ENCODE measurements at regions not wholly inside any gene's neighbourhood (a gene's known extent, or its start where the extent isn't known, plus 50 kb on each side); places are given as distances from the start of the nearest gene placed in this dataset.

GRCh38 chr13:36750046-36750445, 69.0 kb upstream of the RFXAP start:
- DNase-seq: no peak

DNA sequence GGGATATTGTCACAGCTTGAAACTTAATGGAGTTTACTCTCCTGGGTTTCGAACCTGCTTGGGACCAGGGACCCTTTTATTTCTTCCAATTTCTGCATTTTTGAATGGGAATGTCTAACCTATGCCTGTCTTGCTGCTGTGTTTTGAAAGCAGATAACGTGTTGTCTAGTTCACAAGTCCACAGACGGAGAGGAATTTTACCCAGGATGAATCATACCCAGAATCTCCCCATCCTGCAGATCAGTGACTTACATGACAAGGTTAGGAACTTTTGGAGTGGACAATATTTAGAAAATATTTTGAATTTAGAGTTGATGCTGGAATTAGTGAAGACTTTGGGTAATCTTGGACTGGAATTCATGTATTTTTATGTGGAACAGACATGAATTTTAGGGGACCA, 68.6 kb upstream of the RFXAP start:
- DNase-seq: no peak

DNA sequence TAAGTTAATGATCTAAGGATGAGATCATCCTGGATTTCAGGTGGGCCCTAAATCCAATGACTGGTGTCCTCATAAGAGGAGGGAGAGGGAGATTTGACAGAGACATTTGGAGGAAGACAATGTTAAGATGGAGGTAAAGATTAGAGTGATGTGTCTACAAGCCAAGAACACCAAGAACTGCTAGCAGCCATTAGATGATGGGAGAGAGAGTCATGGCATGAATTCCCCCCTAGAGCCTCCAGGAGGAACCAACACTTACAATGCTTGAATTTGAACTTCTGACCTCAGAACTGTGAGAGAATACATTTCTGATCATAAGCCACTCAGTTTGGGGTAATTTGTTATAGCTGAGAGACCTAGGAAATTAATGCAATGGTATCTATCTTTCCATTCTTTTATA, 68.1 kb upstream of the RFXAP start:
- no peak for DNase-seq

DNA sequence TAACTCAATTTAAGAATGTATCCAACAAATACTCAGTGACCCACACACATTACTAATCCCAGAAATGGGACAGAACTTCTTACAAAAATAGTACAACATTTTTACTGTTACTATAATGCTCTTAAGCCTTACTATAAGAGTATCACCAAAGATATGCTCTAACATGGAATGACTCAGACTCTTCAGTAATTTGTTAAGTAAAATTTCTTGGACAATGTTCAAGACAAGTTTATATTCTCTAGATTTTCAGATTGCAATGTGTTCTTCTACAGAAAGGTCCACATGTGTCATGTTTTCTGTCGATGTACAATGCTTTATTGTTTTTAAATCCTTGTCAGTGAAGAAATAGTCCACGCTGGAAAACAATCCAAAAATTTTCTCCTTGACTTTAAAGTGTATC, 66.3 kb upstream of the RFXAP start:
- no peak for DNase-seq

GRCh38 chr13:36753176-36753575, 65.8 kb upstream of the RFXAP start:
- DNase-seq: no peak

DNA sequence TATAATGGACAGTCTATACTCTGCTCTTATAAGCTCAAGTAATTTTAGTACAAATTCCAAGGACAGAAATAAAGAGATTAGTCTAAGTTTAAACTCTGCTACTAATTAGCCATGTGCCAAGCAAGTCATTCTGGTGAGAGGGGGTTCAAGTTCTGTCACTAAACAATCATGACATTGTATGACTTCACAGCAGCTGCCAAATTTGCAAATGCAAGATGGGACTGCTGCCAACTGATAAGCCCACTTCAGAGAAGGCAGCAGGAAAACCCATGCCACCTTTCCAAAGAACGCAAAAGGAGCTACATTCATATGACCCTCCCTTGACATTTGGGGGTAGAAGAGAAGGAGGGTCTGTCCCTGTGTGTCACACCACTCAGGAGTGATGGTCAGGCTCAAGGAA, 60.7 kb upstream of the RFXAP start:
- DNase-seq: peak; percentile 66

DNA sequence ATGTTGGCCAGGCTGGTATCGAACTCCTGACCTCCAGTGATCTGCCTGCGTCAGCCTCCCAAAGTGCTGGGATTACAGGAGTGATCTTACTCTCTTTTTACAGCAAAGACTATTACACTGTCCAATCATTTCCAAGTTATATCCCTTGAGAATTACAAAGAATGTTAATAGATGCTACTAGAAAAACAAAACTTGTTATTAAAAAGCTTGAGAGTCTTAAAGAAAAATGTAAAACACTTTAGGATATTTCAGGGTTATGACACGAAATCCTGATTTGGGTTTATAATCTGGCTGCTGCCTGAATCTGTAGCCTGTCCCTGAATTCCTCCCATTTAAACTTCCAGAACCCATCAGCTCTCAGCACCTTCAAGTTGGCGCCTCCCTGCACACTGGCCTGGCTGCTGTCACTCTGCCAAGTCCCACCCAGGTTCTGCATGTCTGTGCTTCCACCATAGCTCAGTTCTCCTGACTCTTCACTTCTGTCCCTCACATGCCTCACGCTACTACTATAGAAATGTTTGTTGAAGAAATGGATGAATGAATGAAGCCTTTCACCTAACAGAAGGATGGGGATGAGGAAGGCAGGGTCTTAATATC, 55.8 kb upstream of the RFXAP start:
- no peak for DNase-seq

GRCh38 chr13:36764536-36764935, 54.5 kb upstream of the RFXAP start:
- DNase-seq: no peak

DNA sequence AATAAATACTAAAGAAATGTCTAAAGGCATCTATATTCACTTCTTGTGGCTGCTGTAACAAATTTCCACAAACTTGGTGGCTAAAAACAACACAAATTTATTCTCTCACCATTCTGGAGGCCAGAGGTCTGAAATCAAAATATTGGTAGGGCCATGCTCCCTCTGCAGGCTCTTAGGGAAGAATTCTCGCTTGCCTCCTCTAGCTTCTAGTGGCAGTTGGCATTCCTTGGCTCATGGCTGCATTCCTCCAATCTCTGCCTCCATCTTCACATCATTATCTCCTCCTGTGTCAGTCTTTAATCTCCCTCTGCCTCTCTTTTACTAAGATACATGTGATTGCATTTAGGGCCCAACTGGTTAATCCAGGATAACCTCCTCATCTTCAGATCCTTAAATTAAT, 54.1 kb upstream of the RFXAP start:
- DNase-seq: no peak

DNA sequence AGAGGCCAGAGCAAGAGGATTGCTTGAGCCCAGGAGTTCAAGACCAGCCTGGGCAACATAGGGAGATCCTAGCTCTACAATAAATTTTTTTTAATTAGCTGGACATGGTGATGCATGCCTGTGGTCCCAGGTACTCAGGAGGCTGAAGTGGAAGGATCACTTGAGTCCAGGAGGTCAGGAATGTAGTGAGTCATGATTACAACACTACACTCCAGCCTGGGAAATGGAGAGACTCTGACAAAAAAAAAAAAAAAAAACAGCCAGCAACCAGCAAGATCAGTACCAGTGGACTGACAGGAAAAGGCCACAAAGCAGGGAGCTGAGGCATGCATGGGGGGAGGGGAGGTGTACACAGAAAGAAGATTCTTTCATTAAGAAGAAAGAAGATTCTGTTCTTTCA, 52.7 kb upstream of the RFXAP start:
- no peak for DNase-seq

DNA sequence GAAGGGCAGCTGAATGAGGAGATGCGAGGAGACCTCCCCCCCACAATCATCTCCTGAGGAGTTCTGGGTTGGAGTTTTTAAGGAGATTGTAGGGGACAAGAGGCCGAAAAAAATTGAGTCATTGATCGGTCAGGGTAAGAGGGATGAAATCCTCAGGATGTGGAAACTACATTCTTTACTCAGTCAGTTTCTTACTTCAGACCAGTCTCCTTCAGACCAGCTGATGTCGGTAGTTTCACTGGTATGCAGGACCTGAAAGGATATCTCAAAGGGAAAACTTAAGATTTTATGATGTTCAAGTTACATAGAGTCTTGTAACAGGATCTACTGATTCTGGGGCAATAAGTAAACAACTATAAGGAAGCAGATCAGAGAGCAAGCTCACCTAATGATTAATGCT, 51.7 kb upstream of the RFXAP start:
- no peak for DNase-seq

DNA sequence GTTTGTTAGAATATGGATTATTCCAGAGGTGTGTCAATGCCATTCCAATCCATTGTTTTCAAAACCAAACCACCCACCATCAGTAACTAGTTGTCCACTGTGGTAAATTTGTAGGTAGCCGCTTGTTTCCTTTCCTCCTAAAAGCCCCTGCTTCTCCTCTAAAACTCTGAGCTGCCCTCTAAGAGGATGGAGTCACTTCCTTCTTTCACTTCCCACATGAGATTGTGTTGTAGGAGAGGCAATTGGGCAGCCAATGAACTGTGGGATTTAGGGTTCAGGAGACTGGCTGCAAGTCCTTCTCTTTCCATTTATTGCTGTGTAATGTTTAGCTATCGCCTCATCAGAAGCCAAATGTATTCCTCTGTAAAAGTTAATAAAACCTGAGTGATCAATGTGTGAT, 49.9 kb upstream of the RFXAP start:
- no peak for DNase-seq
